ENCODE measurements at regions not wholly inside any gene's neighbourhood (a gene's known extent, or its start where the extent isn't known, plus 50 kb on each side); places are given as distances from the start of the nearest gene placed in this dataset.

- Histone ChIP-seq H3K9ac (replicated peaks; ENCODE audit: extremely low read depth, insufficient read depth, low read length) (no peak overlapping the region), H3K9me3 (replicated peaks; ENCODE audit: control insufficient read depth, insufficient read depth, low read length) (no peaks in the 10 kb centered on the region), H3K79me2 (ENCODE audit: control insufficient read depth, insufficient read depth, low read length) (no peaks in the 10 kb centered on the region), H3K4me1 (ENCODE audit: control insufficient read depth, extremely low read depth, insufficient read depth, low read length) (no peaks in the 10 kb centered on the region), H3K9me1 (replicated peaks; ENCODE audit: control insufficient read depth, extremely low read depth, insufficient read depth, low read length) (no peaks in the 10 kb centered on the region), H3K4me2 (ENCODE audit: insufficient read depth, low read length) (no peak overlapping the region), H2AFZ (ENCODE audit: low read depth, low read length) (no peak overlapping the region), H3K27me3 (ENCODE audit: control insufficient read depth in 2 of 2, insufficient read depth in 2 of 2, low read length in 2 of 2) (no peaks in the 10 kb centered on the region), H3K27ac (ENCODE audit: insufficient read depth, low read depth, low read length) (no peak overlapping the region), H4K20me1 (replicated peaks; ENCODE audit: control insufficient read depth, extremely low read depth, insufficient read depth, low read length) (no peaks in the 10 kb centered on the region), H3K36me3 (ENCODE audit: control insufficient read depth in 2 of 2, extremely low read depth in 1 of 2, insufficient read depth in 2 of 2, low read length in 2 of 2) (no peaks in the 10 kb centered on the region), H3K4me3 (replicated peaks in 1 of 3; ENCODE audit: insufficient read depth in 1 of 3, low read depth in 1 of 3, low read length in 3 of 3) (no peak overlapping the region)
- dilution Hi-C loops (cut with MboI; ENCODE audit: extremely low pct_ligation_motif_present, low sequenced_read_pairs) (no loop called here), intact Hi-C loops (cut with micrococcal nuclease) (no loop called here)
- POLR2A ChIA-PET, result no interaction called here
- DNase-seq (ENCODE audit: low read depth, low spot score) (no peak), FAIRE-seq (no peak)
- CTCF ChIA-PET, result no interaction called here
- TF ChIP-seq, protein P1, sequence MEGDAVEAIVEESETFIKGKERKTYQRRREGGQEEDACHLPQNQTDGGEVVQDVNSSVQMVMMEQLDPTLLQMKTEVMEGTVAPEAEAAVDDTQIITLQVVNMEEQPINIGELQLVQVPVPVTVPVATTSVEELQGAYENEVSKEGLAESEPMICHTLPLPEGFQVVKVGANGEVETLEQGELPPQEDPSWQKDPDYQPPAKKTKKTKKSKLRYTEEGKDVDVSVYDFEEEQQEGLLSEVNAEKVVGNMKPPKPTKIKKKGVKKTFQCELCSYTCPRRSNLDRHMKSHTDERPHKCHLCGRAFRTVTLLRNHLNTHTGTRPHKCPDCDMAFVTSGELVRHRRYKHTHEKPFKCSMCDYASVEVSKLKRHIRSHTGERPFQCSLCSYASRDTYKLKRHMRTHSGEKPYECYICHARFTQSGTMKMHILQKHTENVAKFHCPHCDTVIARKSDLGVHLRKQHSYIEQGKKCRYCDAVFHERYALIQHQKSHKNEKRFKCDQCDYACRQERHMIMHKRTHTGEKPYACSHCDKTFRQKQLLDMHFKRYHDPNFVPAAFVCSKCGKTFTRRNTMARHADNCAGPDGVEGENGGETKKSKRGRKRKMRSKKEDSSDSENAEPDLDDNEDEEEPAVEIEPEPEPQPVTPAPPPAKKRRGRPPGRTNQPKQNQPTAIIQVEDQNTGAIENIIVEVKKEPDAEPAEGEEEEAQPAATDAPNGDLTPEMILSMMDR (IDR thresholded peaks at IDR 0.05; ENCODE audit: extremely low read depth in 1 of 2, insufficient read depth in 1 of 2, low read depth in 1 of 2, low read length in 2 of 2), result no peak
- TF ChIP-seq MYC (IDR thresholded peaks at IDR 0.05; ENCODE audit: low read depth, low read length) (no peak), FOS (IDR thresholded peaks at IDR 0.05; ENCODE audit: borderline replicate concordance, insufficient read depth, low read length) (no peak), POLR2A (IDR thresholded peaks at IDR 0.05; ENCODE audit: low read depth, low read length) (no peak), POLR2AphosphoS5 (IDR thresholded peaks at IDR 0.05; ENCODE audit: insufficient read depth, low read depth, low read length) (no peak), GATA2 (IDR thresholded peaks at IDR 0.05; ENCODE audit: insufficient read depth, insufficient read length, low read depth, low read length) (no peak), JUN (IDR thresholded peaks at IDR 0.05; ENCODE audit: borderline replicate concordance, insufficient read depth, insufficient read length, low read depth) (no peak), EZH2 (IDR thresholded peaks at IDR 0.05; ENCODE audit: borderline replicate concordance, low read depth, low read length, severe bottlenecking) (no peak)
- TF ChIP-seq, protein P2, sequence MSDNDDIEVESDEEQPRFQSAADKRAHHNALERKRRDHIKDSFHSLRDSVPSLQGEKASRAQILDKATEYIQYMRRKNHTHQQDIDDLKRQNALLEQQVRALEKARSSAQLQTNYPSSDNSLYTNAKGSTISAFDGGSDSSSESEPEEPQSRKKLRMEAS (IDR thresholded peaks at IDR 0.05; ENCODE audit: insufficient read depth, insufficient read length), result no peak
- no TSS peak for BruUV-seq (replicated peaks)
These were observed 870.3 kb upstream of the SEL1L start for GRCh38 chr14:82403987-82404386.
